Mucosa of descending colon (tissue), 3 donors: ENCODE measurements at regions not wholly inside any gene's neighbourhood (a gene's known extent, or its start where the extent isn't known, plus 50 kb on each side); places are given as distances from the start of the nearest gene placed in this dataset.
A peak's percentile ranks its signal among the peaks of the same experiment; 100 is the strongest.
"Not testable (repeated sequence)": the region's sequence is repeated elsewhere in the genome, so short reads cannot be mapped to it uniquely, and the experiment has no call there.

Source experiments
- ATAC-seq: fragments of 200-7000 bp; cut with Tn5 transposase; one replicate; pipeline ENCODE4 v1.9.1; 2020; ENCODE audit warnings: mild to moderate bottlenecking, moderate library complexity
- DNase-seq, 3 donors: peaks; one replicate each; pipeline ENCODE4 v3.0.0-alpha.2; 2020
- H3K36me3 ChIP-seq: fragments of 200-600 bp; one replicate; pipeline ENCODE4 v1.8.0; 2021; ENCODE audit warnings: low read depth, mild to moderate bottlenecking
- H3K4me1 ChIP-seq: fragments of 200-600 bp; one replicate; pipeline ENCODE4 v1.8.0; 2021; ENCODE audit warnings: low read depth, mild to moderate bottlenecking
- H3K4me3 ChIP-seq: fragments of 200-600 bp; one replicate; pipeline ENCODE4 v1.8.0; 2021; ENCODE audit warnings: mild to moderate bottlenecking
- H3K9me3 ChIP-seq: fragments of 200-600 bp; one replicate; pipeline ENCODE4 v1.8.0; 2021; ENCODE audit warnings: mild to moderate bottlenecking
- intact Hi-C, 2 donors: fragments of 100-400 bp; cut with DNase I in 1 of 2; cut with micrococcal nuclease in 1 of 2; formaldehyde crosslinking; loops; one replicate each; pipeline versions ENCODE4 v1.11.0 to v1.11.1; 2022; cut with DNase I, micrococcal nuclease
- TF ChIP-seq, protein P1 (sequence below): fragments of 200-600 bp; IDR thresholded peaks from one replicate; pipeline ENCODE4 v1.8.0; 2022; ENCODE audit warnings: antibody characterized with exemption, mild to moderate bottlenecking
- donor health status: DM: no; HTN: no; CAD: no; lungs with moderate emphysema.
- donor health status: DM: no; HTN: no; CAD: no.
- donor health status: DM: no; HTN: yes; CAD: no.

DNA sequence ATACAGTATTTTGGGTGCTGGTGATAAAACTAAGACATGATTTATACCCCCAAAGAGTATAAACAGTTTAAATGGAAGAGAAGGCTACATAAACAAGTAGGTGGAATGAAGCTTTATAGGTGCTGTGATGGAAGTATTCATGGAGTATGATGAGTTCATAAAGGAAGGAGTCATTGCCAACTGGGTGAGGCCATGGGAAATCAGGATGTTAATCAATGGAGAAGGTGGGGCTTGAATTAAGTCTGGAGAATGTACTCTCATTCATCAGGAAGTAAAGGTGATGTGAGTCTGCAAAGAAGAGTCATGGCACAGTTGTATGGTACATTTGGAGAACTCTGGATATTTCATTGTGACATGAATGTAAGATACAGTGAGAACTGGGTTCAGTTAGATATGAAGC, 147.5 kb upstream of the MME start:
- no peak for DNase-seq
- no peak for ATAC-seq
- intact Hi-C loops: no loop called here
- H3K36me3 ChIP-seq: no peaks in the 10 kb centered on the region
- no peaks in the 10 kb centered on the region for H3K4me1 ChIP-seq
- H3K9me3 ChIP-seq: no peaks in the 10 kb centered on the region
- TF ChIP-seq, protein P1, sequence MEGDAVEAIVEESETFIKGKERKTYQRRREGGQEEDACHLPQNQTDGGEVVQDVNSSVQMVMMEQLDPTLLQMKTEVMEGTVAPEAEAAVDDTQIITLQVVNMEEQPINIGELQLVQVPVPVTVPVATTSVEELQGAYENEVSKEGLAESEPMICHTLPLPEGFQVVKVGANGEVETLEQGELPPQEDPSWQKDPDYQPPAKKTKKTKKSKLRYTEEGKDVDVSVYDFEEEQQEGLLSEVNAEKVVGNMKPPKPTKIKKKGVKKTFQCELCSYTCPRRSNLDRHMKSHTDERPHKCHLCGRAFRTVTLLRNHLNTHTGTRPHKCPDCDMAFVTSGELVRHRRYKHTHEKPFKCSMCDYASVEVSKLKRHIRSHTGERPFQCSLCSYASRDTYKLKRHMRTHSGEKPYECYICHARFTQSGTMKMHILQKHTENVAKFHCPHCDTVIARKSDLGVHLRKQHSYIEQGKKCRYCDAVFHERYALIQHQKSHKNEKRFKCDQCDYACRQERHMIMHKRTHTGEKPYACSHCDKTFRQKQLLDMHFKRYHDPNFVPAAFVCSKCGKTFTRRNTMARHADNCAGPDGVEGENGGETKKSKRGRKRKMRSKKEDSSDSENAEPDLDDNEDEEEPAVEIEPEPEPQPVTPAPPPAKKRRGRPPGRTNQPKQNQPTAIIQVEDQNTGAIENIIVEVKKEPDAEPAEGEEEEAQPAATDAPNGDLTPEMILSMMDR: no peak
- H3K4me3 ChIP-seq: no peak overlapping the region

DNA sequence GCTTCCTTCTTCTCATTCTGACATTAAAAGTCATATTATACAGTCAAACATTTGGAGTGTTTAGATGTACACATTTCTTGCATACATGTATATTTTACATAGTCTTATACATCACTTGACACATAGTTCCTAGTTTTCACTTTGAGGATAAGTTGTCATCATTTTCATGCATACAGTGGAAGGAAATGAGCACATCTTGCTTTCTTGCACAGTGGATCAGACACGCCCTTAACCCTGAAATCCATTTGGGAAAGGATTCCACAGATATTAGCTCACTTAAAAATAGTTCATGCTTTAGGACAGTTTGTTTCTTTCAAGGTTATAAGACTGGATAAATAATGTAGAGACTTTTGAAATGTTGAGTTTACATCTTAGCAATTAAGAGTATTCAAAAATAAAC, 148.6 kb upstream of the MME start:
- Histone ChIP-seq H3K36me3 (no peaks in the 10 kb centered on the region), H3K4me3 (no peak overlapping the region), H3K9me3 (no peaks in the 10 kb centered on the region), H3K4me1 (no peaks in the 10 kb centered on the region)
- TF ChIP-seq, protein P1: no peak
- no peak for DNase-seq
- no peak for ATAC-seq
- intact Hi-C loops: no loop called here

DNA sequence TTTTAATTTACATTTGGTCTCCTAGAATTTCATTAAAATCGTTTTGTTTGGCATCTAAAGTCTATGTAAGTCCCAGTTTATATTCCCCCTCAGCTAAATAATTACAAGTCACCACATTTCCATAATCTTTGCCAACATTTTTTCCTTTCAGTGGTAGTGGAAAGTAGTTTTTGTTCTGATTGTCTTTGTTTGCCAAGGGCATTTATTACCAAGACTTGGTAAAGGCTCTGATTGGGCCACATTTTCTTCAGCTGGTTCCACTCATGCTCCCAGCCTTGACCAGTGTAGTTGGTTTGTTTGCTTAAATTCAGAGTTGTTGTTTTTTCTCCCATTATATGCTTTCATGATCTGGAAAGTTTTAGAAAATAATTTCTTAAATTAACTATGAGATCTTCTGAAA, 153.4 kb upstream of the MME start:
- Histone ChIP-seq H3K9me3 (no peaks in the 10 kb centered on the region), H3K4me1 (no peaks in the 10 kb centered on the region), H3K36me3 (no peaks in the 10 kb centered on the region), H3K4me3 (no peak overlapping the region)
- ATAC-seq (no peak), DNase-seq (no peak)
- TF ChIP-seq, protein P1: no peak
- intact Hi-C loops: no loop called here

- ATAC-seq: no peak
- Histone ChIP-seq H3K4me1 (no peaks in the 10 kb centered on the region), H3K4me3 (no peak overlapping the region), H3K9me3 (no peaks in the 10 kb centered on the region), H3K36me3 (no peaks in the 10 kb centered on the region)
- TF ChIP-seq, protein P1: no peak
- DNase-seq: no peak
- intact Hi-C loops: no loop called here
Measured at GRCh38 chr3:154921351-154921750, 158.8 kb upstream of the MME start.

- no peak for ATAC-seq
- TF ChIP-seq, protein P1: no peak
- no peak for DNase-seq
- no peak overlapping the region for H3K4me3 ChIP-seq
- intact Hi-C loops: no loop called here
- no peaks in the 10 kb centered on the region for H3K4me1 ChIP-seq
- H3K36me3 ChIP-seq: no peaks in the 10 kb centered on the region
- no peaks in the 10 kb centered on the region for H3K9me3 ChIP-seq
Measured at GRCh38 chr3:154919226-154919625, 160.9 kb upstream of the MME start.

DNA sequence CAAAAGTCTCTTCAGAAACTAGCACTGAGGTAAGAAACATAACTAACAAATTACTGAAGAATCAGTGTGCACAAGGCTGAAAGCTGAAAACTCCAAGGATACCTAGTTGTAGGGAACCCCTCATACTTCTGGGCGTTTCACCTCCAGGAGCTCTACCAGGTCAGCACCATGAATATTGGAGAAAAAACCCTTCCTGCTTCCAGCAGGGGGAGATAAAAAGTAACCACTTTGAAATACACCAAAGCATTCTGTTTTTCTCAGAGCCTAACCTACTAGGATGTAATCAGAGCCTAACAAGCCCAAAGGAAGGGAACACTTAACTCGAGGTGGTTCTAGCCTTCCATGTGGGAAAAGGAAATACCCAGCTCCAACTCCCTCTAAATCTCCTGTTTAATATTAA, 175.8 kb upstream of the MME start:
- no peaks in the 10 kb centered on the region for H3K4me1 ChIP-seq
- intact Hi-C loops: no loop called here
- no peak for ATAC-seq
- DNase-seq: peak in 1 of 3 donors; percentile 17
- no peak overlapping the region for H3K4me3 ChIP-seq
- H3K9me3 ChIP-seq: no peaks in the 10 kb centered on the region
- H3K36me3 ChIP-seq: no peaks in the 10 kb centered on the region
- TF ChIP-seq, protein P1: no peak

DNA sequence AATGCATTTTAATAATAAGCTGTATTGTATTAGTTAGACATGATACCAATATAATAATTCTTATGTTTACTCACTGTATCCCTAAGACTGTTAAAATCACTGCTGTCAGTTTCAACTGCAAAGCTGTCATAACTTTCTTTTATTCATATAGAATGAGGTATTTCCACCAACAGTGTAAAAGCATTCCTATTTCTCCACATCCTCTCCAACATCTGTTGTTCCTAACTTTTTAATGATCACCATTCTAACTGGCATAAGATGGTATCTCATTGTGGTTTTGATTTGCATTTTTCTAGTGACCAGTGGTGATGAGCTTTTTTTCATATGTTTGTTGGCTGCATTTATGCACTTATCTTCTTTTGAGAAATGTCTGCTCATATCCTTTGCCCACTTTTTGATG, 177.6 kb upstream of the MME start:
- H3K9me3 ChIP-seq, DNase-seq, H3K36me3 ChIP-seq, H3K4me3 ChIP-seq, intact Hi-C loops, ATAC-seq, H3K4me1 ChIP-seq: not testable (repeated sequence)
